GM19328 (cell line): ENCODE measurements at regions not wholly inside any gene's neighbourhood (a gene's known extent, or its start where the extent isn't known, plus 50 kb on each side); places are given as distances from the start of the nearest gene placed in this dataset.
"Not testable (repeated sequence)": the region's sequence is repeated elsewhere in the genome, so short reads cannot be mapped to it uniquely, and the experiment has no call there.

Experiments
- ATAC-seq: cut with Tn5 transposase; IDR thresholded peaks from one replicate; pipeline ENCODE4 v1.9.1; 2021; ENCODE audit warnings: mild to moderate bottlenecking, moderate library complexity; ENCODE audit not compliant: unreplicated experiment

DNA sequence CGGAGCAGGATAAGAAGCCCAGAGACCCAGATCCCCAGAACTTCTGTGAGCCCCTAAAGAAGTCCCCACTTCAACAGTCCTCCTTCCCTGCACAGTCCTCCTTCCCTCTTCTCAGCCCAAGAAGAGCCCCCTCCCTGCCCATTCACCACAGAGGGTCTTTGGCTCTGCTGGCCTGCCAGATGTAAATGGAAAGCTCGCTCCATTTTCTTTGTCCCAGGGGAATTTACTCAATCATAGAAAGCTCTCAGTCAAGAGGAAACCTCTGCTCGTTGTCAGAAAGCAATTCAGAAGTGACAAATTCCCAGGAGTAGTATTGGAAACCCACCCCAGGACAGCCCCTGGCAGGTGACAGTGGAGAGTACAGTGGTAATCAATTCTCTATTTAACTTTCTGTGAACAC, 105.5 kb upstream of the SMAD3 start:
- no peak for ATAC-seq

DNA sequence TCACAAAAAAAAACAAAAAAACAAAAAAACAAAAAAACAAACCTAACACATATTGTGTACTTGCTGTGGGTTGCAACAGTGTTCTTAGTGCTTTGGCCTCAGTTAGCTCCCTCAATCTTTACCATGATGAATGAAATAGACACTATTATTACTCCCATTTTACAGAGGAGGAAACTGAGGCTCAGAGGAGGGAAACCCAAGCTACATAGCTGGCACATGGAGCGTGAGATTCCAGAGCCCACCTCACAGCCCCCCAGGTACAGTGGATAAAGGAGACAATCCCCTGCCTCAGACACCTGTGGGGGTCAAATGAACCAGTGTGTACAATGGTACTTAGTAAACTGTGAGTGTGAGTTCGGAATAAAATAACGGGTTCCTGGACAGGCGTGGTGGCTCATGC, 104.9 kb upstream of the SMAD3 start:
- no peak for ATAC-seq

DNA sequence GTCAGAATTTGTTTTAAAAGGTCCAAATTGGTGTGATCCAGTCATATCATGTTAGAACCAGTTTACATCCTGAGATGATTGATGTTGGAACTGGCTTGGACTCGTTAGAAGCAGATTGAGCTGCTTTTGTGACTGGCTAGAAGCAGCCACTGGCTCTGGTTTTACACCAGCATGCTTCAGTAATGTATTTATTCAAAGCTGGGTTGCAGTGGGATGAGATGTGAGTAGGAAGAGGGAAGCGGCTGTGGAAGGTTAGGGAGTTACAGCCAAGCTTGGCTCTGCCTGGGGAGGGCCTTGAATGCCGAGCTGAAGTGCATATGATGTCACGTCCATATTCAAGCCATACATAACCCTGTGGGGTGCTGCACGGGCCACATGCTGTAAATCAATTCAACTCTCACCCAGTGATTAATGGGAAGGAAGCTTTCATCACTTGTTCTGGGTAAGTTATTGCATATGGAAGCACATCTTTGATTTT, 104.0 kb upstream of the SMAD3 start:
- ATAC-seq: no peak

DNA sequence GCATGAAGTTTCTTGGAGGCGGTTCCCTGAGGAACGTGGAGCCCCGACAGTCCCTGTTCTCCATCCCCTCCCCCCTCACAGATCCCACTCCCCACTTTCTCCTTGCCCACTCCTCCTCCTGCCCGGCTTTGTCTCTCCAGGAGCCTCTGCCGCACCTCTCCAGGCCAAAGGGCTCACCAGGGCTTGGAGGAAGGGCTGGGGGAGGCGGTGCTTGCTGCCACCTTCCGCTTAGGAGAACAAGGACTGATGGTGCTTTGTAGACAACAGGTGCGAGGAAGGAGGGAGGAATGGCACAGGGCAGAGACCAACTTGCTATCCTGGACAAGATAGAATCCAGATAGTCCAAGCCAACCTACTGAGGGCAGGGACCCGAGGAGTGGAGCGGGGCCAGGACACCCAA, 103.5 kb upstream of the SMAD3 start:
- no peak for ATAC-seq

DNA sequence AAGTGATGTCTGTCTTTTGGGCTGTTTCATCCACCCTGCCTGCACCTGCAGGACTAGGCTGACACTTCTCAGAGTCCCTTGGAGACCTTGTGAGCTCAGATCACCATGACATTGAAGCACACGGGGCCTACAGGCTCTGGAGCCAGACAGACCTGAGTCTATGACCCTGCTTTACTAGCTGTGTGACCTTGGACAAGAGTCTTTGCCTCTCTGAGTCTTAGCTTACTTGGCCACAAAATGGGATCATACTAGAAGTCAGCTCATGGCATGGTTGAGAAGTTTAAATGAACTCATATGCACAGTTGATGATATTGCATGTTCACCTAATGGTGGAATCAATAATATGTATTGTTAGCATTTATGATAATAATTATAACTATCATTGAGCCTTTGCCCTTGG, 102.9 kb upstream of the SMAD3 start:
- no peak for ATAC-seq

DNA sequence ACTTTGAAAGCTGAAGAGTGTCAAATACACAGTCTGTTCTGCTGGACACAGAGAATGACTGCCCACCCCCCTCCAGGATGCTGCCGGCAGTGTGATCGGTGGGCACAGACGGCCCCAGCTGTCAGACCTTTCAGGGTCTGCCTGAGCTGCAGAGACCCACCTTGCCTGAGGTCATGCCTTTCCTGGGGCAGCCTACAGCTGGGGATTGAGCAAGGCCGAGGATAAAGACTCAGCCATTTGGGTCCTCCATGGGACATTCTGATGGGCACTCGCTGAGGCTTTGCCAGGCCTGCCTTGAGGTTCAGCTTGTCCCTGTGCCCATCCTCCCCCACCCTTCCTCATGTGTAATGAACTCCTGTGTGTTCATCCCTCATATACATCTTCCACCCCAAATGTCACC, 102.3 kb upstream of the SMAD3 start:
- no peak for ATAC-seq

DNA sequence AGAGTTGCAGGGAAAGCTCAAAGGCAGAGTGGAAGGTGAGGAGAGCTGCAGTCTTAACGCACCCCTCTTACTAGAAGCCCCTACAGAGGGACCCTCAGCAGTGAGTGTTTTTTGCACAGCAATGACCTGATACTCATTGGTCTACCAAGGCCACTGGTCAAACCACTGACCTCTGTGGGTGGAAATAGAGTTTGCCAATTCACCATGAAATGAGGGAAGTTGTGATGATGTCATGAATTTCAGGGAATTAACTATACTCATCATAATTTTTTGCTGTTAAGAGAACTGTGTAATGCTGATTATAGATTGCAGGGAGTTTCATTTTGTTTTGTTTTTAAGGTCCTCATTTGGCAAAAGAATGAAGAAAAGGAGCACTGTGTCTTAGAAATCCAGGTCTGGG, 101.7 kb upstream of the SMAD3 start:
- no peak for ATAC-seq

DNA sequence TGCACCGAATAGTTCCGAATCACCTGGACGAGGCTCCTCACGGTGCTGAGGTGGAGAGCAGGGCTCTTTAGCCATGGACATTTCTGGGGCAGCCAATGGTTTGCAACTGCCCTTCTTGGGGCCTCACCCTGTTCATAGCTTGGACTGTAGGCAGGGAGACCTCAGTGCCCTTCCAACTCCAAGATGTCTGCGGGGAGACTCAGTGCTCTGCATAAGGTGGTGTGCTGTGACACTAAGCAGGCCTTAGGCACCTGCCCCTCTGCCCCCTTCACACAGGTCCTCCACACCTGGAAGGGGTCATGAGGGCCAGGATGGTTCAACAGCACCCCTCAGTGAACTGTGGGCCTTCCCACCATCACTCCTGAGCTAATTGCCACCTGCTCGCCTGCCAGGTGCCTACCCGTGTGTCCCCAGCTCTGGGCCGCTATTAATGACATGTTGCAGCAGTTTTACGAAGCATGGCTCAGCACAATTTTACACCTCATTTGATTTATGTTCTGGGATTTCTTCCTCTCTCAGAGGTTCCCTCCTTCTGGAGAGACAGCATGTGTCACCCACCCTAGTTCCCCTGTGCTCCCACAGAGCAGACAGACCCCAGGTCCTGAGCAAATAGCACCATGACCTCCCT, 101.2 kb upstream of the SMAD3 start:
- no peak for ATAC-seq

DNA sequence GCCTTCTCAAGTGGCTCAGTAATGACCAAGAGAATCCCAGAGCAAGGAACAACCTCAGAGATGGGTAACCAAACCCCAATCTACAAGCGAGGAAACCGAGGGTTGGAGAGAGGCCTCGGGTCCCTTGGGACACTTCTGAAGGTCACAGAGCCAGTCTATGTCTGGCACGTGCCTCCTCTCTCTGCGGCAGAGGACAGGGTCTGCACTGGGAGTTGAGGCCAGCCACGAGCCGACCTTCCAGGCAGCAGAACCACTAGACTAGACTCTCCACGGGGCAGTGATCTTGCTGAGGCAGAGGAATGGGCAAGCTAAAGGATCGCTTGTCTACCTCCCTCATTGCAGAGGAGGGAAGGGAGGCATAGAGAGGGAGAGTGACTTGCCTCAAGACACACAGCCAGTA, 100.6 kb upstream of the SMAD3 start:
- ATAC-seq: no peak

DNA sequence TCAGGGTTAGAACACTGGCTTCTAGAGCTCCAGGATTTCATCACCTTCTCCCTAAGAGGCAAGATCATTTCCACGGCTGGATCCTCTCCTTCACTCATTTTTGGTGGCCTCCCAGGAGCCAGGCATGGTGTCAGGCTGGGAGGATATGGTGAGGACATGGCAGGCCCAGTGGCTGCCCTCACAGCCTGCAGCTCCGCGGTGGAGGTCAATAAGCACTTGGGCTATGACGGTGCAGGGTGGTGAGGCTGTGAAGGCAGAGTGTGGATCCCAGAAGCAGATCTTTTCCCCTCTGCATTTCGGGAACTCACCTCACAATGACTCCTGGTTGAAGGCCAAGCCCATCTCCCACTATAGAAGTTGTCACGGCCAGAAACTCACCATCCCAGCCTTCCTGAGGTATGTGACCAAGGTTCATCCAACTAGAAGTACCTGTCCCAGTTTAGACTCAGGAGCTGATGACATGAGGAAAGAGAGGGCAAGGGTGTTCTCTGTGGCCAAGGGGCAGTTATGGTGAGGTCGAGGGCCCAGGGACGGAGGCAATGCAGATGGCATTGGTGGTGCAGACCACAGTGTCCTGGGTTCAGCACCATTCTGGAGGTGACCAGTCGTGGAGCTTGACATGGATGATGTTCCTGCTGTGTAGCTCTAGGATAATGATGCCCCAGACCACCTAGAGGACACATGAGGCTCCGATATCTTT, 100.1 kb upstream of the SMAD3 start:
- ATAC-seq: no peak

DNA sequence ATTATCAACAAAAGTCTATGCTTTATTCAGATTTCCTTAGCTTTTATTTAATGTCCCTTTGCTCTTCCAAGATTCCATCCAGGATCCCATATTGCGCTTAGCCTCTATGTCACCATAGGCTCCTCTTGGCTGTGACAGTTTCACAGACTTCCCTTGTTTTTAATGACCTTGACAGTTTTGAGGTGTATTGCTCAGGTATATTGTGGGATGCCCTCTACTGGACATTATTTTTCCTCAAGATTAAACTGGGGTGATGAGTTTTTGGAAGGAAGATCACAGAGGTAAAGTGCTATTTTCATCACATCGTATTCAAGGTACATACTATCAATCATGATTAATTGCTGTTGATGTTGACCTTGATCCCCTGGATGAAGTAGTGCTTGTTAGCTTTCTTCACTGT, 99.1 kb upstream of the SMAD3 start:
- ATAC-seq: no peak

DNA sequence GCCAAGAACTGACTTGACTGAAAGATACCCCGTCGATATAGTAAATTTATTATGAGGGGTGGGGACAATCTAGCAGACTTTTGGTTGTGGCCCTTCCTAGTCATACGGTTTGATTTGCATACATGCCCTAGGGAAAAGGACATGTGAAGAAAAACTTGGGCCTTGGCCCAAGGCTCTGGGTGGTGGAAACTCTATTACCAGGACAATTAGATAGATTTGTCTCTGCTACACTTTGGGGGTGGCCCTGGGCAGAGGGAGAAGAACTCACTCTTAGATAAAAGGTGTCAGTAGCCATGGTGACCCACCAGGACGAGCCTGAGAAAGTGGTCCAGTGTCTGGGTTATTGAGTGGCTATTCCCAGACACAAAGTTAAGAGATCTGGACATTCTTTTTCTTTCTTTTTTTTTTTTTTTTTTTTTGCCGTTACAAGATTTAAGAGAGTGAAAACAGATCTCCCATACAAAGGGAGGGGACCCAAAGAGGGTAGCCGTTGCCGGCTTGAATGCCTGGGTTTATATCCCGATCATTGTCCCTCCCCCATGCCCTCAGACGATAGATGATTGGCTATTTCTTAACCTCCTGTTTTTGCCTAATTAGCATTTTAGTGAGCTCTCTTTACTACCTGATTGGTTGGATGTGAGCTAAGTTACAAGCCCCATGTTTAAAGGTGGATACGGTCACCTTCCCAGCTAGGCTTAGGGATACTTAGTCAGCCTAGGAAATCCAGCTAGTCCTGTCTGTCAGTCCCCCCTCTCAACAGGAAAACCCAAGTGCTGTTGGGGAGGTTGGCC, 96.4 kb upstream of the SMAD3 start:
- ATAC-seq: no peak

DNA sequence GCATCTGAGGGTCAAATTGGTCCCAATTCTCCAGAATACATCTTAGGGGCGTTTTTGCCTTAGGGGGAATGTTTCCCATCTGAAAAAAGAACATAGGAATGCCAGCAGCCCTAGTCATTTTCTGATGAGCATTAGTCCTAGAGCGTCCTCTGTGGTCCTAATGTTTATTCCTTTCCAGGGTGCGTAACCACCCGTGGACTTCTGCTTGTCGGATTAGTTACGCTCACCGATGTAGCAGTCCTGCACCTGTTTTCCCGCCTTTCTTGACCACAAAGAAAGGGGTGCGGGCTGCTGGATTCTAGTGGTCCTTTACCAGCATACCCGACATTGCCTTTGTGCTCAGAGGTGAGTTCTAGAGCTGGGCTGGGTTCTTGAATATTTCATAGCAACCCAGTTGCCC, 91.3 kb upstream of the SMAD3 start:
- ATAC-seq: not testable (repeated sequence)

DNA sequence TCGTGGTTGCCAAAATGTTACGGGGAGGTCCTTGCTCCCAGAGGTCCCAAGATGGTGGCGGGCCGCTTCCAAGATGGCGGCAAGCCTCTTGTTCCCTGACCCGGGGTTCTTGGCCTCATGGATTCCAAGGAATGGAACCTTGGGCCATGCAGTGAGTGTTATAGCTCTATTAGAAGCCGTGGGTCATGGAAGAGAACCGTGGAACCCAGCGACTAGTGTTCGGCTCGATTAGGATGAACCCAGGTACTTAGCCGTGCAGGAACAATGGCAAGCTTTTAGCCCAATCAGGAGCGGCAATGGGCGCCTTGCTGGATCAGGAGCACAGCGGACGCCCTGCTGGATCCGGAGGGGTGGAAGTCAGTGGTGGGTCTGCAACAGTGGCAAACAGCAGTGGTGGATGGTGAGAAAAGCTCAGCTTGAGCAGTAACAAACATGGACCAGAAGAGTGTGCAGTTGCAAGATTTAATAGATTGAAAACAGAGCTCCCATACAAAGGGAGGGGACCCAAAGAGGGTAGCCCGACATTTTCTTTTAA, 89.2 kb upstream of the SMAD3 start:
- not testable (repeated sequence) for ATAC-seq

DNA sequence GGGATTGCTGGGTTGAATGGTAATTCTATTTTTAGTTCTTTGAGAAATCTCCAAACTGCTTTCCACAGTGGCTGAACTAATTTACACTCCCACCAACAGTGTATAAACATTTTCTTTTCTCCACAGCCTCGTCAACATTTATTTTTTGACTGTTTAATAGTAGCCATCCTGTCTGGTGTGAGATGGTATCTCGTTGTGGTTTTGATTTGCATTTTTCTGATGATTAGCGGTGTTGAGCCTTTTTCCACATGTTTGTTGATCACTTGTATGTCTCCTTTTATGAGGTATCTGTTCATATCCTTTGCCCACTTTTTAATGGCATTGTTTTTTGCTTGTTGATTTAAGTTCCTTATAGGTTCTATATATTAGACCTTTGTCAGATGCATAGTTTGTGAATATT, 85.1 kb upstream of the SMAD3 start:
- not testable (repeated sequence) for ATAC-seq

DNA sequence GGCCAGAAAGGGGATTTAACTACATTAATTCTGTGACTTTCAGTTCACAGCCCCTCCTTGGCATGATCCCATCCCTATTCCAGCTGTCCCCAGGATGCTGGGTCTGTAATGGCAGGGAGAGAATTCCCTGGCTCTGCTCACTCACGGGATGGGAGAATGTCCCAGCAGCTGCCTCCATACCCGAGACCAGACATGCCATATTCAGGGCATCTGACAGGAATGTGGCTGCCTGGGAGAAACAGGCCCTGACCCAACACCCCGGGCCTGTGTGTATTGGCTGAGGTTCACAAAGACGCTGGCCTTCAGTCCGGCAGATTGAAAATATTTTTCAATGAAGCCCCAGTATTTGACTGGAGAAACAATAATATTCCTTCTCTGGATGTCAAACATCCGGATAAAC, 83.6 kb upstream of the SMAD3 start:
- ATAC-seq: no peak

DNA sequence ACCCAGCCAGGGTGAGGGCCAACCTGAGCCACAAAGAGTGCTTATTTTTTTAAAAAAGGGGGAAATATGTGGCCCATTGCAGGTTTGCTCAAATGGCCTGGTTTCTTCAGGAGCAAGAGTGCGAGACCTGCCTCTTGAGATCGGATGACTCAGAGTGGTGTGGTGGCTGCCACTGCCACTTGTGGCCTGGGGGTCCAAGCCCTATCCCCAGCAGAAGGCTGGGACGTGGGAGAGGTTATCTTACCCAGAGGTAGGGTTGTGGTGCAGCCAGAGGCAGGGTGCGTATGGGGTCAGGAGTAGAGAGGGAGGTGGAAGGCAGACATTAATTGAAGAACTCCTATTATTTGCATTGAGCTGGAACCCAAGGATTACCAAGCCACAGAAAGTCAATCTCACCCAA, 83.2 kb upstream of the SMAD3 start:
- no peak for ATAC-seq

DNA sequence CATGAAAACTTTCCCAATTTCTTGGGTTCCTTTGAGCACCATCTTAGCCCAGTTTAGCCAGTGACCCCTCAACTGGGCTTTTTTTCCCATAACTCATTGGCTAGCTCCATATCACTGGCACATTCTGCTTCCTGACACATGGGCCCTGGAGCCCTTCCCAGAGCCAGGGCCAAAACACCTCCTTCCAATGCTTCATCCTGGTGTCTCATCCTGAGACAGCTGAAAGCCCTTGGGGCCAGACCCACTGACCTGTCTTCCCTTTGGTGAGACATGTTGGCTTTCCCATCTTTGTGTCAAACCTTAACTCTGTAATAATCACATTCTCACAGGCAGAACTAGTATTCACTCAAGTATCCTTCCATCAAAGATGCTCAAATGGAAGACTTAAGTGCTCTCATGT, 82.6 kb upstream of the SMAD3 start:
- ATAC-seq: no peak

DNA sequence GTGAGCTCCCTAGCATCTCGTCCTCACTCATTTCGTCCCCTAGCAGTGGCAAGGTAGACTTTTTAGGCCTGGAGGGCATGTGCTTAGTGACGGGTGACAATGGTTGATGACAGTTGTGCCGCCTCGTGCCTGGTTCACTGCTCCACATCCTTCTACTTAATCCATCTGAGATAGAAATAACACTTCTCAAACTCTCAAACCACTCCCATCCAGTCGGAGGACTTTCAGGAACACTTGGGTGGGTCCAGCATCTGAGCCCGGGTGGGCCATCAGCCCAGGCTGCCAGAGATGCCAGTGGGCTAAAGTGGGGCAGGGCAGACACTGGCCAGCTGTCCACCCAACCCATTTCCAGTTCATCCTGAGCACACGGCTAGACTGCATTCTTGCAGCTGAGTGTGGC, 79.7 kb upstream of the SMAD3 start:
- no peak for ATAC-seq

DNA sequence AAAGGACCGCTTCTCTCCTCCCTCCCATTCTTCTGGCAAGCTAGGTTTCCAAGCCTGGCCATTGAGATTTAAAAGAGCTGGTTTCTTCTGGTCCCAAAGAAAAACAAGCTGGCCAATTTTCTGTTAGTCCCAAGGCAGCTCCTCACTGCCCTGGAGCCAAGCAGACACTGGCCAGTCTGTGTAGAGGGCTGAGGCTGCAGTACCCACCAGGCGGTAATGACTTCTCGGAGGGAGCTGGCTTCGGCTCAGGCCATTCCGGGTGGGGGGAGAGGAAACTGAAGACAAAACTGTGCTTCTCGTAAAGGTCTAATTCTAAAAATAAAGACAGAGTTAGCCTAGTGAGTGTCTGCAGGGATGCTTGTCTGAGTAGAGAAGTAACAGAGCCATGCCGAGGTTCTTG, 78.5 kb upstream of the SMAD3 start:
- ATAC-seq: no peak

DNA sequence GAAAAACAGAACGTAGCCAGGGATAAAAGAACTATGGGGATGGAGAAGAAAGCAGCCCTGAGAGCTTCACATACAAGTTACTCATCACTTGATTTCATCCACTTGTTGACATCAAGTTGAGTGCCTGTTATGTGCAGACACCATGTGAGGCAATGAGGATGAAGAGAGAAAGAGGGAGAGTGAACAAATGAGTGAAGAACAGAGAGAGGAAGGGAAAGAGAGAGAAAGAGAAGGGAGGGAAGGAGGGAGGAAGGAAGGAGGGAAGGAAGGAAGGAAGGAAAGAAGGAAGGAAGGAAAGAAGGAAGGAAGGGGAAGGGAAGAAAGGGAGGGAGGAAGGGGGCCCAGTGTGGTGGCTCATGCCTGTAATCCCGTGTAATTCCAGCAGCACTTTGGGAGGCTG, 72.3 kb upstream of the SMAD3 start:
- ATAC-seq: no peak
